GM10266 (cell line): ENCODE measurements at regions not wholly inside any gene's neighbourhood (a gene's known extent, or its start where the extent isn't known, plus 50 kb on each side); places are given as distances from the start of the nearest gene placed in this dataset.
"Not testable (repeated sequence)": the region's sequence is repeated elsewhere in the genome, so short reads cannot be mapped to it uniquely, and the experiment has no call there.

Experiments used
- DNase-seq: peaks from one replicate; pipeline ENCODE4 v3.0.0; 2012; ENCODE audit errors: extremely low spot score
- CTCF ChIP-seq: IDR thresholded peaks from 2 replicates; pipeline ENCODE4 v1.5.1; 2012; ENCODE audit warnings: mild to moderate bottlenecking, low read depth; ENCODE audit not compliant: control insufficient read depth, insufficient read depth; ENCODE audit errors: missing control alignments

- no peak for TF ChIP-seq CTCF
- DNase-seq: no peak
Measured at GRCh38 chr3:139182598-139182997, 137.9 kb upstream of the PRR23C start.

GRCh38 chr3:139185527-139185926, 140.8 kb upstream of the PRR23C start:
- TF ChIP-seq CTCF: no peak
- DNase-seq: no peak

- no peak for TF ChIP-seq CTCF
- no peak for DNase-seq
Measured at GRCh38 chr3:139187154-139187553, 142.5 kb upstream of the PRR23C start.

GRCh38 chr3:139187648-139188047, 143.0 kb upstream of the PRR23C start:
- no peak for TF ChIP-seq CTCF
- DNase-seq: no peak

GRCh38 chr3:139189943-139190342, 145.3 kb upstream of the PRR23C start:
- no peak for DNase-seq
- TF ChIP-seq CTCF: no peak

- DNase-seq: not testable (repeated sequence)
Measured at GRCh38 chr3:139194421-139194820, 149.4 kb upstream of the MRPS22 start.

- not testable (repeated sequence) for DNase-seq
Measured at GRCh38 chr3:139196146-139196545, 147.7 kb upstream of the MRPS22 start.

- TF ChIP-seq CTCF: no peak
- no peak for DNase-seq
Measured at GRCh38 chr3:139197251-139197650, 146.6 kb upstream of the MRPS22 start.
